Bronchial epithelial cell (primary cell): ENCODE measurements at regions not wholly inside any gene's neighbourhood (a gene's known extent, or its start where the extent isn't known, plus 50 kb on each side); places are given as distances from the start of the nearest gene placed in this dataset.
A peak's percentile ranks its signal among the peaks of the same experiment; 100 is the strongest.

Experiments
- DNase-seq: peaks from one replicate; pipeline ENCODE4 v3.0.0-alpha.2; 2010; ENCODE audit warnings: low read depth
- FAIRE-seq: peaks from 2 replicates; lab custom pipeline; 2011; peaks lifted over from hg19 to GRCh38; lab: Jason Lieb, UNC
- H3K27me3 ChIP-seq: 2 replicates; pipeline ENCODE4 v1.5.1; 2011; ENCODE audit warnings: low read length; ENCODE audit not compliant: control insufficient read depth, insufficient read depth
- H3K36me3 ChIP-seq: 2 replicates; pipeline ENCODE4 v1.5.1; 2011; ENCODE audit warnings: low read length; ENCODE audit not compliant: control insufficient read depth, insufficient read depth
- H3K4me3 ChIP-seq: 2 replicates; pipeline ENCODE4 v1.5.1; 2011; ENCODE audit warnings: mild to moderate bottlenecking, low read depth, low read length, control low read depth
- CTCF ChIP-seq: IDR thresholded peaks from 2 replicates; pipeline ENCODE4 v1.5.1; 2011; ENCODE audit warnings: mild to moderate bottlenecking, moderate library complexity, low read length, control low read depth, inconsistent platforms; ENCODE audit not compliant: insufficient read depth, severe bottlenecking

- Histone ChIP-seq H3K27me3 (peaks cover 2% of the 10 kb centered on the region), H3K4me3 (no peak overlapping the region), H3K36me3 (no peaks in the 10 kb centered on the region)
- no peak for FAIRE-seq
- DNase-seq = no peak
- TF ChIP-seq CTCF = no peak
Measured at GRCh38 chr2:40611196-40611595, 159.3 kb upstream of the SLC8A1 start.

GRCh38 chr2:40625849-40626248 lies 174.0 kb upstream of the SLC8A1 start:
- no peak for TF ChIP-seq CTCF
- Histone ChIP-seq H3K36me3 (no peaks in the 10 kb centered on the region), H3K27me3 (no peaks in the 10 kb centered on the region), H3K4me3 (no peak overlapping the region)
- FAIRE-seq (no peak), DNase-seq (peak; percentile 90)

DNA sequence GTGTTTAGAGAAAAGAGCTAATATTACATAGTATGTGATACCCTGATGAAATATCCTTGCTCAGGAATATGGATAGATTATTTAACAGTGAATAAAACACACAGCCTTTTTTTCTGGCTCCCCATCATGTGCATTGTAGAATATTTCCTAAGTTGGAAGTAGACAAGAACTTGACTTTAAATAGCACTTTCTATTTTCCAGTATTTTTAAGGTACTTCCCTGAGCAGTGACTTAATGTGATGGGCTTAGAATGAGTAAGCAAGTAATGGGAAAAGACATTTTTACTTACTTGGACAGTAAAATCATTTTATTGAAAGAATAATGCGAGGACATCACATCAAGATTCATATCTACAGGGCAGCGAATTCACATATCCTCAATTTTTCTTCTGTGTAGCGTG lies 176.7 kb upstream of the SLC8A1 start:
- DNase-seq (no peak), FAIRE-seq (no peak)
- TF ChIP-seq CTCF = no peak
- Histone ChIP-seq H3K4me3 (no peak overlapping the region), H3K36me3 (no peaks in the 10 kb centered on the region), H3K27me3 (no peaks in the 10 kb centered on the region)

- TF ChIP-seq CTCF = no peak
- DNase-seq = no peak
- H3K27me3 ChIP-seq = no peaks in the 10 kb centered on the region
- H3K36me3 ChIP-seq = no peaks in the 10 kb centered on the region
- no peak overlapping the region for H3K4me3 ChIP-seq
- no peak for FAIRE-seq
Measured at GRCh38 chr2:40629768-40630434, 178.0 kb upstream of the SLC8A1 start.

GRCh38 chr2:40639320-40639719 lies 187.4 kb upstream of the SLC8A1 start:
- Histone ChIP-seq H3K4me3 (no peak overlapping the region), H3K27me3 (no peaks in the 10 kb centered on the region), H3K36me3 (no peaks in the 10 kb centered on the region)
- DNase-seq = no peak
- TF ChIP-seq CTCF = no peak
- FAIRE-seq = no peak

- Histone ChIP-seq H3K27me3 (no peaks in the 10 kb centered on the region), H3K36me3 (no peaks in the 10 kb centered on the region), H3K4me3 (no peak overlapping the region)
- DNase-seq (no peak), FAIRE-seq (no peak)
- no peak for TF ChIP-seq CTCF
Measured at GRCh38 chr2:40642237-40642636, 190.3 kb upstream of the SLC8A1 start.
